Activated naive CD8-positive, alpha-beta T cell treated with anti-CD3 and anti-CD28 coated beads for 36 hours (primary cell): ENCODE measurements at regions not wholly inside any gene's neighbourhood (a gene's known extent, or its start where the extent isn't known, plus 50 kb on each side); places are given as distances from the start of the nearest gene placed in this dataset.

Experiments
- DNase-seq: peaks from one replicate; pipeline ENCODE4 v3.0.0; 2021
- H3K27ac Mint-ChIP-seq: one replicate; pipeline ENCODE4 v1.8.0; 2022; ENCODE audit warnings: mild to moderate bottlenecking, moderate library complexity, mixed read lengths
- H3K27me3 Mint-ChIP-seq: one replicate; pipeline ENCODE4 v1.8.0; 2022; ENCODE audit warnings: mild to moderate bottlenecking, mixed read lengths
- H3K36me3 Mint-ChIP-seq: one replicate; pipeline ENCODE4 v1.8.0; 2021; ENCODE audit warnings: mild to moderate bottlenecking, mixed read lengths
- H3K4me1 Mint-ChIP-seq: one replicate; pipeline ENCODE4 v1.8.0; 2021; ENCODE audit warnings: mixed read lengths
- H3K4me3 Mint-ChIP-seq: one replicate; pipeline ENCODE4 v1.8.0; 2022; ENCODE audit warnings: mild to moderate bottlenecking, moderate library complexity, mixed read lengths
- H3K9me3 Mint-ChIP-seq: one replicate; pipeline ENCODE4 v1.8.0; 2022; ENCODE audit warnings: mixed read lengths

GRCh38 chr1:81323862-81324261 lies 476.9 kb upstream of the ADGRL2 start:
- Mint-ChIP-seq H3K9me3 (no peaks in the 10 kb centered on the region), H3K27ac (no peak overlapping the region), H3K4me3 (no peak overlapping the region), H3K4me1 (no peaks in the 10 kb centered on the region), H3K36me3 (no peaks in the 10 kb centered on the region), H3K27me3 (no peaks in the 10 kb centered on the region)
- no peak for DNase-seq

GRCh38 chr1:81317191-81317590 lies 483.5 kb upstream of the ADGRL2 start:
- Mint-ChIP-seq H3K9me3 (no peaks in the 10 kb centered on the region), H3K27ac (no peak overlapping the region), H3K27me3 (no peaks in the 10 kb centered on the region), H3K36me3 (no peaks in the 10 kb centered on the region), H3K4me1 (no peaks in the 10 kb centered on the region), H3K4me3 (no peak overlapping the region)
- no peak for DNase-seq

GRCh38 chr1:81314513-81315233 lies 486.1 kb upstream of the ADGRL2 start:
- no peaks in the 10 kb centered on the region for H3K36me3 Mint-ChIP-seq
- H3K9me3 Mint-ChIP-seq = no peaks in the 10 kb centered on the region
- no peak overlapping the region for H3K27ac Mint-ChIP-seq
- H3K4me3 Mint-ChIP-seq = no peak overlapping the region
- H3K4me1 Mint-ChIP-seq = no peaks in the 10 kb centered on the region
- H3K27me3 Mint-ChIP-seq = no peaks in the 10 kb centered on the region
- no peak for DNase-seq

GRCh38 chr1:81313289-81313688 lies 487.4 kb upstream of the ADGRL2 start:
- Mint-ChIP-seq H3K4me3 (no peak overlapping the region), H3K4me1 (no peaks in the 10 kb centered on the region)
- DNase-seq = no peak

GRCh38 chr1:81312272-81312754 lies 488.4 kb upstream of the ADGRL2 start:
- DNase-seq = no peak
- Mint-ChIP-seq H3K4me1 (no peaks in the 10 kb centered on the region), H3K27me3 (no peaks in the 10 kb centered on the region), H3K4me3 (no peak overlapping the region), H3K36me3 (no peaks in the 10 kb centered on the region), H3K27ac (no peak overlapping the region), H3K9me3 (no peaks in the 10 kb centered on the region)

More at GRCh38 chr1:81313289-81313688, 487.4 kb upstream of the ADGRL2 start:
- no peaks in the 10 kb centered on the region for H3K9me3 Mint-ChIP-seq
- H3K27ac Mint-ChIP-seq = no peak overlapping the region
- no peaks in the 10 kb centered on the region for H3K27me3 Mint-ChIP-seq
- H3K36me3 Mint-ChIP-seq = no peaks in the 10 kb centered on the region

GRCh38 chr1:81310250-81310649 lies 490.5 kb upstream of the ADGRL2 start:
- no peak overlapping the region for H3K4me3 Mint-ChIP-seq
- no peak overlapping the region for H3K27ac Mint-ChIP-seq
- DNase-seq = no peak
- no peaks in the 10 kb centered on the region for H3K36me3 Mint-ChIP-seq
- H3K9me3 Mint-ChIP-seq = no peaks in the 10 kb centered on the region
- H3K4me1 Mint-ChIP-seq = no peaks in the 10 kb centered on the region
- H3K27me3 Mint-ChIP-seq = no peaks in the 10 kb centered on the region

GRCh38 chr1:81308191-81308590 lies 492.5 kb upstream of the ADGRL2 start:
- no peak overlapping the region for H3K4me3 Mint-ChIP-seq
- no peaks in the 10 kb centered on the region for H3K36me3 Mint-ChIP-seq
- H3K4me1 Mint-ChIP-seq = no peaks in the 10 kb centered on the region
- no peak overlapping the region for H3K27ac Mint-ChIP-seq
- no peaks in the 10 kb centered on the region for H3K27me3 Mint-ChIP-seq
- no peak for DNase-seq
- H3K9me3 Mint-ChIP-seq = no peaks in the 10 kb centered on the region

- no peaks in the 10 kb centered on the region for H3K27me3 Mint-ChIP-seq
- H3K27ac Mint-ChIP-seq = no peak overlapping the region
- no peaks in the 10 kb centered on the region for H3K36me3 Mint-ChIP-seq
- H3K4me3 Mint-ChIP-seq = no peak overlapping the region
- no peaks in the 10 kb centered on the region for H3K4me1 Mint-ChIP-seq
- no peaks in the 10 kb centered on the region for H3K9me3 Mint-ChIP-seq
- no peak for DNase-seq
Observed at GRCh38 chr1:81307786-81308185, 492.9 kb upstream of the ADGRL2 start.

GRCh38 chr1:81305997-81306452 lies 494.7 kb upstream of the ADGRL2 start:
- no peak for DNase-seq
- Mint-ChIP-seq H3K4me3 (no peak overlapping the region), H3K4me1 (no peaks in the 10 kb centered on the region), H3K27me3 (no peaks in the 10 kb centered on the region), H3K36me3 (no peaks in the 10 kb centered on the region), H3K27ac (no peak overlapping the region), H3K9me3 (no peaks in the 10 kb centered on the region)

GRCh38 chr1:81304187-81304586 lies 496.5 kb upstream of the ADGRL2 start:
- no peak overlapping the region for H3K27ac Mint-ChIP-seq
- no peaks in the 10 kb centered on the region for H3K36me3 Mint-ChIP-seq
- no peaks in the 10 kb centered on the region for H3K27me3 Mint-ChIP-seq
- H3K4me1 Mint-ChIP-seq = no peaks in the 10 kb centered on the region
- no peak for DNase-seq
- no peaks in the 10 kb centered on the region for H3K9me3 Mint-ChIP-seq
- no peak overlapping the region for H3K4me3 Mint-ChIP-seq

- no peak overlapping the region for H3K27ac Mint-ChIP-seq
- no peaks in the 10 kb centered on the region for H3K9me3 Mint-ChIP-seq
- no peaks in the 10 kb centered on the region for H3K36me3 Mint-ChIP-seq
- no peaks in the 10 kb centered on the region for H3K4me1 Mint-ChIP-seq
- no peak for DNase-seq
- no peak overlapping the region for H3K4me3 Mint-ChIP-seq
- no peaks in the 10 kb centered on the region for H3K27me3 Mint-ChIP-seq
Observed at GRCh38 chr1:81299892-81300291, 500.8 kb upstream of the ADGRL2 start.

GRCh38 chr1:81298266-81298665 lies 502.5 kb upstream of the ADGRL2 start:
- no peak overlapping the region for H3K27ac Mint-ChIP-seq
- H3K27me3 Mint-ChIP-seq = no peaks in the 10 kb centered on the region
- H3K9me3 Mint-ChIP-seq = no peaks in the 10 kb centered on the region
- DNase-seq = no peak
- no peaks in the 10 kb centered on the region for H3K36me3 Mint-ChIP-seq
- H3K4me1 Mint-ChIP-seq = no peaks in the 10 kb centered on the region
- H3K4me3 Mint-ChIP-seq = no peak overlapping the region

- H3K9me3 Mint-ChIP-seq = no peaks in the 10 kb centered on the region
- H3K4me1 Mint-ChIP-seq = no peaks in the 10 kb centered on the region
- no peaks in the 10 kb centered on the region for H3K27me3 Mint-ChIP-seq
- no peak for DNase-seq
- no peak overlapping the region for H3K4me3 Mint-ChIP-seq
- H3K27ac Mint-ChIP-seq = no peak overlapping the region
- no peaks in the 10 kb centered on the region for H3K36me3 Mint-ChIP-seq
Observed at GRCh38 chr1:81296601-81297000, 504.1 kb upstream of the ADGRL2 start.

GRCh38 chr1:81290326-81290725 lies 510.4 kb upstream of the ADGRL2 start:
- Mint-ChIP-seq H3K9me3 (no peaks in the 10 kb centered on the region), H3K36me3 (no peaks in the 10 kb centered on the region), H3K4me3 (no peak overlapping the region), H3K4me1 (no peaks in the 10 kb centered on the region), H3K27me3 (no peaks in the 10 kb centered on the region), H3K27ac (no peak overlapping the region)
- DNase-seq = no peak

GRCh38 chr1:81288689-81289088 lies 512.0 kb upstream of the ADGRL2 start:
- H3K4me3 Mint-ChIP-seq = no peak overlapping the region
- H3K27ac Mint-ChIP-seq = no peak overlapping the region
- H3K4me1 Mint-ChIP-seq = no peaks in the 10 kb centered on the region
- no peaks in the 10 kb centered on the region for H3K9me3 Mint-ChIP-seq
- H3K27me3 Mint-ChIP-seq = no peaks in the 10 kb centered on the region
- no peak for DNase-seq
- H3K36me3 Mint-ChIP-seq = no peaks in the 10 kb centered on the region

- DNase-seq = no peak
- no peaks in the 10 kb centered on the region for H3K9me3 Mint-ChIP-seq
- H3K4me3 Mint-ChIP-seq = no peak overlapping the region
- no peaks in the 10 kb centered on the region for H3K36me3 Mint-ChIP-seq
- H3K27me3 Mint-ChIP-seq = no peaks in the 10 kb centered on the region
- H3K4me1 Mint-ChIP-seq = no peaks in the 10 kb centered on the region
- H3K27ac Mint-ChIP-seq = no peak overlapping the region
Observed at GRCh38 chr1:81287411-81288080, 513.2 kb upstream of the ADGRL2 start.
